ENCODE measurements at regions not wholly inside any gene's neighbourhood (a gene's known extent, or its start where the extent isn't known, plus 50 kb on each side); places are given as distances from the start of the nearest gene placed in this dataset.

GRCh38 chr16:77668201-77668600 is 54.1 kb upstream of the NUDT7 start:
- no peak for DNase-seq

GRCh38 chr16:77669057-77669456 is 53.3 kb upstream of the NUDT7 start:
- no peak for DNase-seq

Data from DMS79 (cell line).